Activated T-helper 17 cell treated with anti-CD3 and anti-CD28 coated beads, Interleukin-2, amount 50 U/mL, for 72 hours (primary cell): ENCODE measurements at regions not wholly inside any gene's neighbourhood (a gene's known extent, or its start where the extent isn't known, plus 50 kb on each side); places are given as distances from the start of the nearest gene placed in this dataset.
"Not testable (repeated sequence)": the region's sequence is repeated elsewhere in the genome, so short reads cannot be mapped to it uniquely, and the experiment has no call there.

Source experiments
- ATAC-seq: fragments of 150-1000 bp; cut with Tn5 transposase; replicated peaks from 2 replicates; pipeline ENCODE4 v1.10.0; 2021; ENCODE audit warnings: mild to moderate bottlenecking, moderate library complexity
- H3K27ac Mint-ChIP-seq: one replicate; pipeline ENCODE4 v1.8.0; 2022; ENCODE audit warnings: mixed read lengths
- H3K27me3 Mint-ChIP-seq: one replicate; pipeline ENCODE4 v1.8.0; 2022; ENCODE audit warnings: mixed read lengths
- H3K36me3 Mint-ChIP-seq: one replicate; pipeline ENCODE4 v1.8.0; 2022; ENCODE audit warnings: low read depth, mild to moderate bottlenecking, mixed read lengths
- H3K4me1 Mint-ChIP-seq: one replicate; pipeline ENCODE4 v1.8.0; 2022; ENCODE audit warnings: mixed read lengths
- H3K4me3 Mint-ChIP-seq: one replicate; pipeline ENCODE4 v1.8.0; 2022; ENCODE audit warnings: mild to moderate bottlenecking, mixed read lengths
- H3K9me3 Mint-ChIP-seq: one replicate; pipeline ENCODE4 v1.8.0; 2022; ENCODE audit warnings: mixed read lengths

GRCh38 chr12:30308010-30308717, 387.5 kb downstream of the IPO8 start:
- H3K9me3 Mint-ChIP-seq, result peaks cover 22% of the 10 kb centered on the region
- no peak for ATAC-seq
- no peaks in the 10 kb centered on the region for H3K27me3 Mint-ChIP-seq
- no peaks in the 10 kb centered on the region for H3K4me1 Mint-ChIP-seq
- H3K27ac Mint-ChIP-seq, result no peak overlapping the region
- no peaks in the 10 kb centered on the region for H3K36me3 Mint-ChIP-seq
- no peak overlapping the region for H3K4me3 Mint-ChIP-seq

- Mint-ChIP-seq H3K27ac (no peak overlapping the region), H3K27me3 (no peaks in the 10 kb centered on the region), H3K9me3 (peaks cover 8% of the 10 kb centered on the region), H3K36me3 (no peaks in the 10 kb centered on the region), H3K4me1 (no peaks in the 10 kb centered on the region), H3K4me3 (no peak overlapping the region)
- ATAC-seq, result no peak
Observed at GRCh38 chr12:30304528-30304927, 391.1 kb downstream of the IPO8 start.

- Mint-ChIP-seq H3K27me3 (no peaks in the 10 kb centered on the region), H3K36me3 (no peaks in the 10 kb centered on the region), H3K4me3 (no peak overlapping the region), H3K27ac (no peak overlapping the region), H3K9me3 (peaks cover 11% of the 10 kb centered on the region), H3K4me1 (no peaks in the 10 kb centered on the region)
- ATAC-seq, result no peak
Observed at GRCh38 chr12:30301291-30301690, 394.4 kb downstream of the IPO8 start.

GRCh38 chr12:30296486-30296885, 399.2 kb downstream of the IPO8 start:
- no peak for ATAC-seq
- Mint-ChIP-seq H3K9me3 (peaks cover 3% of the 10 kb centered on the region), H3K4me3 (no peak overlapping the region), H3K36me3 (no peaks in the 10 kb centered on the region), H3K4me1 (no peaks in the 10 kb centered on the region), H3K27me3 (no peaks in the 10 kb centered on the region), H3K27ac (no peak overlapping the region)

GRCh38 chr12:30286345-30286926, 409.2 kb downstream of the IPO8 start:
- no peaks in the 10 kb centered on the region for H3K36me3 Mint-ChIP-seq
- no peak overlapping the region for H3K27ac Mint-ChIP-seq
- ATAC-seq, result no peak
- H3K9me3 Mint-ChIP-seq, result no peaks in the 10 kb centered on the region
- H3K27me3 Mint-ChIP-seq, result no peaks in the 10 kb centered on the region
- H3K4me3 Mint-ChIP-seq, result no peak overlapping the region
- no peaks in the 10 kb centered on the region for H3K4me1 Mint-ChIP-seq

- Mint-ChIP-seq H3K4me1 (no peaks in the 10 kb centered on the region), H3K27ac (no peak overlapping the region), H3K27me3 (no peaks in the 10 kb centered on the region), H3K9me3 (peaks cover 2% of the 10 kb centered on the region), H3K4me3 (no peak overlapping the region), H3K36me3 (no peaks in the 10 kb centered on the region)
- no peak for ATAC-seq
Observed at GRCh38 chr12:30278401-30278800, 417.3 kb downstream of the IPO8 start.

GRCh38 chr12:30272515-30272914, 423.2 kb downstream of the IPO8 start:
- not testable (repeated sequence) for H3K27ac Mint-ChIP-seq, ATAC-seq, H3K4me3 Mint-ChIP-seq, H3K4me1 Mint-ChIP-seq, H3K36me3 Mint-ChIP-seq, H3K27me3 Mint-ChIP-seq, H3K9me3 Mint-ChIP-seq

GRCh38 chr12:30269496-30269895, 426.2 kb downstream of the IPO8 start:
- Mint-ChIP-seq H3K36me3 (no peaks in the 10 kb centered on the region), H3K27me3 (no peaks in the 10 kb centered on the region), H3K4me1 (no peaks in the 10 kb centered on the region), H3K27ac (no peak overlapping the region), H3K4me3 (no peak overlapping the region), H3K9me3 (peaks cover 18% of the 10 kb centered on the region)
- ATAC-seq, result no peak

- no peaks in the 10 kb centered on the region for H3K4me1 Mint-ChIP-seq
- no peak overlapping the region for H3K4me3 Mint-ChIP-seq
- no peak for ATAC-seq
- no peaks in the 10 kb centered on the region for H3K36me3 Mint-ChIP-seq
- no peak overlapping the region for H3K27ac Mint-ChIP-seq
- H3K9me3 Mint-ChIP-seq, result peaks cover 12% of the 10 kb centered on the region
- no peaks in the 10 kb centered on the region for H3K27me3 Mint-ChIP-seq
Observed at GRCh38 chr12:30268041-30268440, 427.6 kb downstream of the IPO8 start.

- no peak overlapping the region for H3K27ac Mint-ChIP-seq
- peaks cover 9% of the 10 kb centered on the region for H3K9me3 Mint-ChIP-seq
- no peaks in the 10 kb centered on the region for H3K4me1 Mint-ChIP-seq
- no peak overlapping the region for H3K4me3 Mint-ChIP-seq
- ATAC-seq, result no peak
- H3K27me3 Mint-ChIP-seq, result no peaks in the 10 kb centered on the region
- no peaks in the 10 kb centered on the region for H3K36me3 Mint-ChIP-seq
Observed at GRCh38 chr12:30263434-30263833, 432.2 kb downstream of the IPO8 start.

GRCh38 chr12:30257618-30258017, 438.1 kb downstream of the IPO8 start:
- no peak for ATAC-seq
- H3K9me3 Mint-ChIP-seq, result no peaks in the 10 kb centered on the region
- H3K4me1 Mint-ChIP-seq, result no peaks in the 10 kb centered on the region
- H3K27ac Mint-ChIP-seq, result no peak overlapping the region
- no peaks in the 10 kb centered on the region for H3K27me3 Mint-ChIP-seq
- no peak overlapping the region for H3K4me3 Mint-ChIP-seq
- no peaks in the 10 kb centered on the region for H3K36me3 Mint-ChIP-seq

GRCh38 chr12:30251546-30251945, 444.1 kb downstream of the IPO8 start:
- Mint-ChIP-seq H3K9me3 (no peaks in the 10 kb centered on the region), H3K36me3 (no peaks in the 10 kb centered on the region), H3K27me3 (no peaks in the 10 kb centered on the region), H3K4me3 (no peak overlapping the region), H3K27ac (no peak overlapping the region), H3K4me1 (no peaks in the 10 kb centered on the region)
- ATAC-seq, result no peak

GRCh38 chr12:30243426-30243825, 452.2 kb downstream of the IPO8 start:
- no peak for ATAC-seq
- Mint-ChIP-seq H3K9me3 (peaks cover 3% of the 10 kb centered on the region), H3K4me1 (no peaks in the 10 kb centered on the region), H3K27me3 (no peaks in the 10 kb centered on the region), H3K4me3 (no peak overlapping the region), H3K36me3 (no peaks in the 10 kb centered on the region), H3K27ac (no peak overlapping the region)

GRCh38 chr12:30219047-30219446, 435.3 kb upstream of the TMTC1 start:
- no peaks in the 10 kb centered on the region for H3K36me3 Mint-ChIP-seq
- no peak overlapping the region for H3K27ac Mint-ChIP-seq
- H3K9me3 Mint-ChIP-seq, result peaks cover 5% of the 10 kb centered on the region
- H3K4me1 Mint-ChIP-seq, result no peaks in the 10 kb centered on the region
- no peak for ATAC-seq
- peaks cover 3% of the 10 kb centered on the region for H3K27me3 Mint-ChIP-seq
- H3K4me3 Mint-ChIP-seq, result no peak overlapping the region

- no peaks in the 10 kb centered on the region for H3K27me3 Mint-ChIP-seq
- no peaks in the 10 kb centered on the region for H3K36me3 Mint-ChIP-seq
- H3K27ac Mint-ChIP-seq, result no peak overlapping the region
- no peaks in the 10 kb centered on the region for H3K9me3 Mint-ChIP-seq
- ATAC-seq, result no peak
- H3K4me3 Mint-ChIP-seq, result no peak overlapping the region
- no peaks in the 10 kb centered on the region for H3K4me1 Mint-ChIP-seq
Observed at GRCh38 chr12:30218073-30218472, 434.3 kb upstream of the TMTC1 start.
